ENCODE measurements at regions not wholly inside any gene's neighbourhood (a gene's known extent, or its start where the extent isn't known, plus 50 kb on each side); places are given as distances from the start of the nearest gene placed in this dataset.

DNA sequence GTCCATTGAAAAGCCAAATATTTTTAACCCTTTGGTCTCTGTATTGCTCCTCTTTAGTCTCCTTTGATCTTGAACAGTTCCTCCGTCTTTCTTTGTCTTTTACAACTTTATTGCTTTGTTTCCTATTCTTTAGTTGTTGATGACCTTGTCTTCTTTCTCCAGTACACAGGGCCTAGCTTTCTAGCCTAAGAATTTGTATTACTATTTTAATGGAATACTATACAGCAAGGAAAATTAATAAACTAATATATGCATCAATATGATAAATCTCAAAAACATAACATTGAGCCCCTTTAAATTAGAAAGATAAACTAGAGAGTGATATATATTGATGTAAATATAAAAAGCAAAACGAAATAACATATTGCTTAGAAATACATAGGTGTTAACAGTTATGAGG is 88.7 kb downstream of the NR1D2 start:
- no peak for DNase-seq

DNA sequence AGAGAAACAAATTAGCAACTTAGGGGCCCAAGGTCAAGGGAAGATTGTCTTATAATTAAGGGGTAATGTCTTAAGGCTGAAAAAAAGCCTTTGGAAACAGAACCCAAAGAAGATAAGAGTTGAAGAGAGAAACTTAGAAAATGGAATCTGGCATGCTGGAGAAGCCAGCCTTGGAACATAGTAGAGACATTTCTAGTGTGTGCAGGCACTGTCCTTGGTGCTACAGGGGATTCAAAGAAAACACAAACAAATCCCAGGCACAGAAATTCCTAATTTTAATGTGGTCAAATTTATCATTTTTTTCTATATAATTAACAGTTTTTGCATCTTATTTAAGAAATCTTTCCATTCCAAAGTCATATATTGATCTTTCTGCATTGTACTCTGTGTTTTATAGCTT is 89.4 kb downstream of the NR1D2 start:
- no peak for DNase-seq

DNA sequence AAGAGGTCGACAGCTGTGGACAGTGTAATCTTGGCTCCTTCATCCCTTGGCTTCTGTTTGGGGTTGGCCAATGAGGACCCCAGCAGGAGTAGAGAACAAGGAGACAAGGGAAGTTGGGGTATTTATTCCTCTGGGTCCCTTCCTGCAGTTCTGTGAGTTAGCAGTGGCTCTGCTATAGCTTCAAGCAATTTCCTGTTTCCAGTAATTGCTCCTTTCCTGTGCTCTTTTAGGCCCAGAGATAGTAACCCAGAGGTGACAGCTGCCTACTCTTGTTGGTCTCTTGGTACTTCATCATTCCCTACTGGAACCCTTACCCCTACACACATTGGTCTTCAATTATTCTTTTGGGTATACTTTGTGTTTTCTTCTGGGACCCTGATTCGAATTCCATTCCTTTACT is 92.9 kb downstream of the NR1D2 start:
- DNase-seq = no peak

DNA sequence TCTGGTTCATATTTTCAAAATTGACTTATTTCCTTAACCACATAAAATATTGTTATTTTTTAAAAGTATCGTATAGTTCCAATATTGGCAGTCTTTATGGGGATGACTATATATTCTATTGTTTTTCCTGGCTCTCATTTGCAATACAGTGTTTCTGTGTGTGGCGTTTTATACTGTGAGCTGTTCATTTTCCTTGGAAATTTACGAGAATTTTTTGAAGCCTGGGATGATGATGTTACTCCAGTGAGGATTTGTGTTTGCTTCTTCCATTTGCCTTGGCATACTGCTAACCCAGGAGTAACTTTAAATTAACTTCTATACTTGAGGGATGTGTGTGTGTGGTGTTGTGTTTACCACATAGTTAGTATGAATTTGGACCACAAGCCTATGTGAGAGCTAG is 95.2 kb downstream of the NR1D2 start:
- DNase-seq = no peak

DNA sequence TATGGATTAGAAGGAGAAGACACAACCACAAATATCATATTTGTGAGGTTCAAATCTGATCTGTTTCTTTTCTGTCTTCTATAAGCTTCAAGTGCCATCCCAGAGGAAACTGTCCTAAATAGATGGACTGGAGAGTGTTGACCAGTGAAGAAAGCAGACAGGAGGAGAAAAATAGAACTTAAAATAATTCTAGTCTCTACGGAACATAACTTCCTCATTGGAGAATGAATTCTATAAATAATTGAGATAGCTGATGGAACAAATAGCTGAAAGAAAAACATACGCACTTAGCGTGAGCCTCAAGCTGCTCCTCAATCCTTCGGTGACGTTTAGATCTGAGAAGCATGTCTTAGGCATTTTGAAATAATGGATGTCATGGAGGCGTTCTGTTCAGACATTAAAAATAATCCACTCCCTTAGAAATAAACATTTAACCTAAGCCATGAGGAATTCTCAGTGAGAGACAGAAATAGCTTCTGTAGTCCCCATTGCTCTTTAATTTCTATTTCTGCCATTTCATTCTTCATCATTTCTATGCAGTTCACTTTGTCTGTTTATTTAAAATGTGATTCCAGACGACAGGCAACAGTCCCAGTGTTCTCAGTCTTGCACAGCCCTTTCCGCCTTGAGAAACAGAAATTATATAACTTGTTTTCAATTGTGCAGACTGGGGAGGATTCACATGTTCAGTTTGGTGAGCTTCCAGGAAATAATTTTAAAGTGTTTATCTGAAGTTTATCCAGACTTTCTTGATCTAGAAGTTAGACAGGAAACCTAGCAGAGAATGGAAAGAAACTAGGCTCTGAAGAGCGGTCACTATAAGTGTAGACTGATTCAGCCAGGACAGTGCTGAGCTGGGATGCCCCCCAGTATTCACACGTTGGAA is 97.3 kb downstream of the NR1D2 start:
- no peak for DNase-seq

DNA sequence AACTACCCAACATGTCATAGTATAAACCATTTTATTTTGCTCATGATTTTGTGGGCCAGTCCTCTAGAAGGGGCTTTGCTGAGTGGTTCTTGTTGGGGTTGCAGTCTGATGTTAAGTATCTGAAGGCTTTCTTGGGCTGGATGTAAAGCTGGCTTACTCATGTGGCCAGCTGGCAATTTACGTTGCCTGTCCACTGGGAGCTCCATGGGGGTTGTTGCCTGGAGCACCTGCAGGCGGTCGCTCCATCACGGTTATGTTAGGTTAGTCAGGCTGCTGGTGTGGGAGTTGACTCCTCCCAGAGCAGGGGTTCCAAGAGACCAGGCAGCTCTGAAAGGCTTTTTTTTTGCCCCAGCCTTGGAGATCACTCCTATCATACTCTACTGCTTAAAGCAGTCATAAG is 98.1 kb downstream of the NR1D2 start:
- no peak for DNase-seq

DNA sequence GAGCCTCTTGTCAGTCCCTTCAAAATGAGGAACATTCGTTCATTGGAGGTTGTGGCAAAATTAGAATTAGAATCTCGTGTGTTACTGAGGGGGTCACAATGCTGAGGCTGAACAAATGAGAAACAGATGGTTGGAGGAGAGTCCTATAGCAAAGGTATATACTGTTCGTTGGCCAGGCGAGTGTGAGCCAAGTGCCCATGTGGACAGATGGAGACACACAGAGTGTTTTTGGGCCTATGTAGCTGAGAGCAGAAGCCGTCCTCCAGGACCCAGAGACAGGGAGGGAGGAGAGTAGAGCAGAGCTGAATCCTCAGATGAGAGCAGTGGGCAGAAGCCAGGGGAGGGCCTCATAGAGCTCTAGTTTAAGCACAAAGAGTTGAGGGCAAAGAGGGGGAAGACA is 98.9 kb downstream of the NR1D2 start:
- DNase-seq = peak in 1 of 2 experiments; percentile 29

DNA sequence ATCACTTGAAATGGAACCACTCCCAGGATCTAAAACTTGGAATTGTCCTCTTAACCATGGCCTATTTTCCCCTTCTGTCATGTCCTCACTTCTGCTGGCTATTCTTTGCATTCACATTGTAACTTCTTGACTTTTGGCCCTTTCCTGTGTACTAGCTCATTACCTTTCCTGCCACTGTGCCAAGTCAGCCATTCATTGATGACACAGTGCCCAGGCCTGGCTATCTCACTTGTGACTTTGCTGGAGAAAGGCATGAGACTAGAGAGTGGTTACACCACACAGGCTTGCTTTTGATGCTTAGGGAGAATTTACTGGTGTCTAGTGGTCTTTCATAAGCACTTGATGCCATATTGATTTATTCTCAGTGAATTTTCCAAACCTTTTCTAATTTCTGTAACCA is 101.1 kb downstream of the NR1D2 start:
- no peak for DNase-seq

DNA sequence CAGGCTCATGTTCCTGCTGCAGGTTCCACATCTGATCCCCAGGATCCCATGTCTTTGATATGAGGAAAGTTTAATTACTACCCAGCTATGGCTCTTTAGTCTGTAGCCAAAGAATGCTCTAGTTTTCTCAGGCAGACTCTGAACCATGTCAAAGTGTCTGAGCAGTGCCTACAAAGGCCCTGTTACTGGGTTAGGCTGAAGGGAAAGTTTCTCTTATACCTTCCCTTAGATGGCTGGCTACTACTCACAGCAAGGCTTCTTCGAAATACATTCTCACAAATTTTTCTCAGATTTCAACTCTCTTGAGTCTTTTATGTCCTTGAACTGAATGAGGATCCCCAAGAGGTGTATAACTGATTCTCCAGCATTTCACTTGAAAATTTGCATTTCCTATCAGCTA is 102.4 kb downstream of the NR1D2 start:
- no peak for DNase-seq

DNA sequence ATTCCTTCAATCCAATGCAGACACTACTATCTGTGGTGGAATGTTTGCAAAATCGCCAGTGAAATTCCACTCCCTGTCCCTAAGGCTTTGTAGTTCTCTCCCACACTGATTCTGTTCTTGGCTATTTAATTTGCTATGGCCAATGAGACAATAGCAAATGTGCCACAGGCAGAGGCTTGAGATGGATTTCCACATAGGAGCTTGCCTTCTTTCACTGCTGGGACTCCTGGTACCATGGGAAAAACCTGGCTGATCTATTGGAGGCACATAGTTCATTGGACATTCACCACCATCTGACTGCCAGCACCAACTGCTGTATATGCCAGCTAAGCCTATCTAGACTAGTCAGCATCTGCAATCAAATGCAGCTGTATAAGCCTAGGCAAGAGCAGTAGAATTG is 103.8 kb downstream of the NR1D2 start:
- DNase-seq = no peak

DNA sequence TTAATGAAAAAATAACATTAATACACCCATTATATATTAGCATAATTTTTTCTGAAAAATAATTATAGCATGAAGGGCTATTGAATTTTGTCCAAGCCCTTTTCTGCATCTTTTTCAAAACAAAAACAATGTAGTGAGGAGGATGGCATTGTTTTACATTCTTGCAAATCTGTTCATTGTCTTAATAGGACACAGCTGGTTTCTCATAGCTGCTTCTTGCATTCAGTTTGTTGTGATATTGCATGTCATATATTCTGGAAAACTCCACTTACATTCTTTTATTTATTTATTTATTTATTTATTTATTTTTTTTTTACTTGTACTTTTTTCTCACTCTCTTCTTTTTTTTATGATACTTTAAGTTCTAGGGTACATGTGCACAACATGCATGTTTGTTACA is 107.4 kb downstream of the NR1D2 start:
- no peak for DNase-seq

DNA sequence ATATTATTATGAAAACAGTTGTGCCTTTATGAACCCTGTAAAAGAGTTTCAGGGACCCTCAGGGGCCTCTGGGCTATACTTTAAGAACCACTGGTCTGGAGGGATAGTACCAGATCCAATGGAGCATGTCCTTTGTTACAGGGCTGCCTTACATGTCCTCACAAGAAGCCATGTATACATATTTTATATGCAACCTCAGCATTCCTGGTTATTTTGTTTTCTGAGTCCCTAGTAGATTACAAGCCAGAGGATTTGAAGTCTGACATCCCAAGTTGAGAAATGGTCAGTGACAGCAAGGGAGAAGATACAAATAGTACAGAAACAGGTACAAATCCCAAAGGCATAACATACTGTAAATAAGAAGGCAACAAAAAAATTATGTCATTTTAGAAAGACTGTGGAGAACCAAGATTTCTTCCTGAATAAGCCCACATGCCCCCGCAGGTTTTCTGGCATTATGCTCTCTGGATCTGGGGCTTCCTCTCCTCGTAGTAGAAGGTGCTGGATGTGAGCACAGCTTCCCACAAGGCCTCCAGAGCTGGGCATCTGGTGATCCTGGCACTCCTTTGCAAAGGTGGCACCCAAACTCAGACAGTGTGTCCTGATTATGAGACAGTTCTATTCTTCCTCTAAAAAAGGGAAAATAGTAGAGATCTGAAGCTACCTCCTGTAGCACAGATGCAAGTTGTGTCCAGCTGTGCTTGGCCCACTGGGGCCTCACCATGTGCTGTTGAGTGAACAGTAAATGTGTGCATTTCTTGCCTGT is 114.0 kb downstream of the NR1D2 start:
- no peak for DNase-seq

DNA sequence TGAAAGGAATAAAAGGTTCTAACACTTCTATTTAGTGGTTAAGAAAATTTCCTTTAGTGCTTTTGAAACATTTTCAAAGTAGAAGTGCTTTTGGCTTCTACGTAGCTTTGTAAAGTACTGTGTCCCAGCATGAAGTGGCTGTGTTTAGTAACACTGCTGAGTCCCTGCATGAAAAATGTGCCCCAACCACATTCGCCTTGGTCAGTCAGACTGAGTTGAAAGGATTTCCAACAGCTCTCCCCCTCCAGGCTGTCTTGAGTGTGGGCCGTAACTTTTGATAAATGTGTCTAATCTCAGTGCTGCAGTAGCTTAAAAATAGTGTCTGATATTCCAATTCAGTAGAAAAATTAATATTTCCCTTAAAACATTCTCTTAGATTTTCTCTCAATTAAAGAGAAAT is 115.0 kb downstream of the NR1D2 start:
- no peak for DNase-seq

DNA sequence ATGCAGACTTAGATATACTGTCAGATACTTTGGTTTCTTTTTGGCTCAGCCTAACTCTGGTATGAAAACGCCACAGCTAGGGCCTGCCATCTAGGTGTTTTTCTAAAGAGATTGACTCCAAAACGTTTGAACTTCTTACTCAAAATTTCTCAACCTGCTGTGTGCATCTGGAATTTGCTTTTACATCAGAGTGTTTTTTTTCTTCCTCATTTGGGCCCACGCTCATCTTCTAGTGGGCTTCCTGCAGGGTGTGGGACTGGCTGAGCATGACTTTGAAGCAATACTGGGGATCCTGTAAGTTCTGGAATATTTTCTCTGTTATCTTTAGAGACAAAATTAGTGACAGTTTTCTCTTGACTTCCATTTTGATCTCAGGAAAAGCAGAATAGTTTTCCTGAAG is 117.8 kb downstream of the NR1D2 start:
- no peak for DNase-seq
